Loucy (cell line): ENCODE measurements at regions not wholly inside any gene's neighbourhood (a gene's known extent, or its start where the extent isn't known, plus 50 kb on each side); places are given as distances from the start of the nearest gene placed in this dataset.

Experiments used
- CTCF ChIP-seq: fragments of 200-600 bp; sonication (generic); conservative IDR thresholded peaks from 2 replicates; pipeline ENCODE4 v1.5.1; 2014; ENCODE audit warnings: mild to moderate bottlenecking, antibody characterized with exemption, low read length
- EZH2phosphoT487 ChIP-seq: fragments of 200-600 bp; IDR thresholded peaks from 2 replicates; pipeline ENCODE4 v1.6.1; 2018; ENCODE audit warnings: antibody characterized with exemption, mild to moderate bottlenecking, moderate library complexity, borderline replicate concordance

GRCh38 chr11:116176484-116177005 is 596.2 kb downstream of the BUD13 start:
- TF ChIP-seq CTCF (no peak), EZH2phosphoT487 (no peak)
